Hepatocyte (in vitro differentiated cells): ENCODE measurements at regions not wholly inside any gene's neighbourhood (a gene's known extent, or its start where the extent isn't known, plus 50 kb on each side); places are given as distances from the start of the nearest gene placed in this dataset.

Source experiments
- DNase-seq: peaks from one replicate; pipeline ENCODE4 v3.0.0-alpha.2; 2016; ENCODE audit warnings: low spot score
- H2AFZ ChIP-seq: fragments of 200-600 bp; sonication (generic); 2 replicates; pipeline ENCODE4 v1.6.0; 2016; ENCODE audit warnings: antibody characterized with exemption, mild to moderate bottlenecking
- H3K27ac ChIP-seq: fragments of 200-600 bp; sonication (generic); 2 replicates; pipeline ENCODE4 v1.5.1; 2016; ENCODE audit warnings: mild to moderate bottlenecking
- H3K27me3 ChIP-seq: fragments of 200-600 bp; sonication (generic); 2 replicates; pipeline ENCODE4 v1.6.1; 2016
- H3K36me3 ChIP-seq: fragments of 200-600 bp; sonication (generic); replicated peaks from 2 replicates; pipeline ENCODE4 v1.5.1; 2016; ENCODE audit warnings: low read depth; ENCODE audit not compliant: insufficient read depth
- H3K4me1 ChIP-seq: fragments of 200-600 bp; sonication (generic); 2 replicates; pipeline ENCODE4 v1.5.1; 2016; ENCODE audit warnings: mild to moderate bottlenecking, moderate library complexity; ENCODE audit not compliant: insufficient read depth
- H3K4me2 ChIP-seq: fragments of 200-600 bp; sonication (generic); 2 replicates; pipeline ENCODE4 v1.6.0; 2016
- H3K4me3 ChIP-seq: fragments of 200-600 bp; sonication (generic); 2 replicates; pipeline ENCODE4 v1.5.1; 2016; ENCODE audit warnings: mild to moderate bottlenecking
- H3K79me2 ChIP-seq: fragments of 200-600 bp; sonication (generic); 2 replicates; pipeline ENCODE4 v1.6.0; 2017; ENCODE audit warnings: mild to moderate bottlenecking
- H3K9me2 ChIP-seq: fragments of 200-600 bp; sonication (generic); replicated peaks from 2 replicates; pipeline ENCODE4 v1.6.0; 2017; ENCODE audit warnings: mild to moderate bottlenecking; ENCODE audit not compliant: insufficient read depth
- H3K9me3 ChIP-seq: fragments of 200-600 bp; sonication (generic); 2 replicates; pipeline ENCODE4 v1.5.1; 2016; ENCODE audit warnings: low read depth, mild to moderate bottlenecking
- H4K20me1 ChIP-seq: fragments of 200-600 bp; sonication (generic); 2 replicates; pipeline ENCODE4 v1.6.0; 2016; ENCODE audit warnings: mild to moderate bottlenecking; ENCODE audit not compliant: insufficient read depth, poor library complexity, severe bottlenecking
- CTCF ChIP-seq: fragments of 200-600 bp; sonication (generic); IDR thresholded peaks from 2 replicates; pipeline ENCODE4 v1.5.1; 2016; ENCODE audit warnings: antibody characterized with exemption, mild to moderate bottlenecking; ENCODE audit not compliant: poor library complexity
- EZH2 ChIP-seq: fragments of 200-600 bp; sonication (generic); IDR thresholded peaks from 2 replicates; pipeline ENCODE4 v1.6.1; 2016; ENCODE audit warnings: antibody characterized with exemption, mild to moderate bottlenecking, borderline replicate concordance
- EZH2phosphoT487 ChIP-seq: fragments of 200-600 bp; sonication (generic); IDR thresholded peaks from one replicate; pipeline ENCODE4 v1.6.1; 2018; ENCODE audit warnings: antibody characterized with exemption, mild to moderate bottlenecking, low read depth, moderate library complexity; ENCODE audit not compliant: unreplicated experiment, severe bottlenecking
- WGBS: methylation state at CpG from one replicate; pipeline ENCODE4 v1.1.6; 2016; ENCODE audit warnings: low lambda C conversion rate; ENCODE audit errors: missing lambda C conversion rate; 5-methylcytosine and 5-hydroxymethylcytosine counted together

- TF ChIP-seq EZH2phosphoT487 (no peak), EZH2 (no peak), CTCF (no peak)
- Histone ChIP-seq H2AFZ (no peak overlapping the region), H3K4me2 (no peak overlapping the region), H3K4me1 (peaks cover 5% of the 10 kb centered on the region), H3K9me2 (no peaks in the 10 kb centered on the region), H3K27ac (no peak overlapping the region), H3K4me3 (no peak overlapping the region), H4K20me1 (no peaks in the 10 kb centered on the region), H3K27me3 (no peaks in the 10 kb centered on the region), H3K79me2 (no peaks in the 10 kb centered on the region), H3K9me3 (no peaks in the 10 kb centered on the region), H3K36me3 (no peaks in the 10 kb centered on the region)
- 28% methylated on average over 2 of the region's 2 CpGs for WGBS
- no peak for DNase-seq
These were observed 503.6 kb upstream of the TUSC1 start for GRCh38 chr9:26181836-26182235.

- H3K4me1 ChIP-seq: peaks cover 5% of the 10 kb centered on the region
- H3K4me2 ChIP-seq: no peak overlapping the region
- no peaks in the 10 kb centered on the region for H3K36me3 ChIP-seq
- no peak for DNase-seq
- H3K4me3 ChIP-seq: no peak overlapping the region
- H4K20me1 ChIP-seq: no peaks in the 10 kb centered on the region
- H2AFZ ChIP-seq: no peak overlapping the region
- H3K27me3 ChIP-seq: no peaks in the 10 kb centered on the region
- TF ChIP-seq CTCF (no peak), EZH2 (no peak), EZH2phosphoT487 (no peak)
- H3K9me3 ChIP-seq: no peaks in the 10 kb centered on the region
- H3K9me2 ChIP-seq: no peaks in the 10 kb centered on the region
- 100% methylated on average over 1 of the region's 1 CpG for WGBS
- no peaks in the 10 kb centered on the region for H3K79me2 ChIP-seq
- no peak overlapping the region for H3K27ac ChIP-seq
These were observed 498.4 kb upstream of the TUSC1 start for GRCh38 chr9:26176628-26177027.

- TF ChIP-seq EZH2phosphoT487: no peak
- no peak for TF ChIP-seq CTCF
- no peak for TF ChIP-seq EZH2
- H3K9me3 ChIP-seq: no peaks in the 10 kb centered on the region
- H3K4me2 ChIP-seq: no peak overlapping the region
- no peaks in the 10 kb centered on the region for H3K36me3 ChIP-seq
- H3K79me2 ChIP-seq: no peaks in the 10 kb centered on the region
- no peak overlapping the region for H2AFZ ChIP-seq
- no peaks in the 10 kb centered on the region for H3K4me1 ChIP-seq
- no peak overlapping the region for H3K4me3 ChIP-seq
- H3K27me3 ChIP-seq: no peaks in the 10 kb centered on the region
- H3K27ac ChIP-seq: no peak overlapping the region
- H4K20me1 ChIP-seq: no peaks in the 10 kb centered on the region
- WGBS: 79% methylated on average over 1 of the region's 1 CpG
- no peaks in the 10 kb centered on the region for H3K9me2 ChIP-seq
- no peak for DNase-seq
These were observed 497.0 kb upstream of the TUSC1 start for GRCh38 chr9:26175264-26175663.

- no peak for DNase-seq
- no peaks in the 10 kb centered on the region for H3K9me2 ChIP-seq
- H3K9me3 ChIP-seq: no peaks in the 10 kb centered on the region
- no peaks in the 10 kb centered on the region for H3K79me2 ChIP-seq
- H2AFZ ChIP-seq: no peak overlapping the region
- TF ChIP-seq CTCF (no peak), EZH2phosphoT487 (no peak), EZH2 (no peak)
- no peaks in the 10 kb centered on the region for H3K27me3 ChIP-seq
- WGBS: 84% methylated on average over 2 of the region's 2 CpGs
- no peaks in the 10 kb centered on the region for H4K20me1 ChIP-seq
- H3K27ac ChIP-seq: no peak overlapping the region
- no peak overlapping the region for H3K4me2 ChIP-seq
- H3K4me3 ChIP-seq: no peak overlapping the region
- H3K4me1 ChIP-seq: no peaks in the 10 kb centered on the region
- no peaks in the 10 kb centered on the region for H3K36me3 ChIP-seq
These were observed 494.1 kb upstream of the TUSC1 start for GRCh38 chr9:26172301-26172700.
